HG03432 (cell line): ENCODE measurements at regions not wholly inside any gene's neighbourhood (a gene's known extent, or its start where the extent isn't known, plus 50 kb on each side); places are given as distances from the start of the nearest gene placed in this dataset.

Source experiments
- ATAC-seq: cut with Tn5 transposase; IDR thresholded peaks from one replicate; pipeline ENCODE4 v1.9.1; 2021; ENCODE audit warnings: mild to moderate bottlenecking, moderate library complexity; ENCODE audit not compliant: unreplicated experiment

GRCh38 chr2:203789618-203790017, 78.0 kb upstream of the CTLA4 start:
- ATAC-seq, result no peak

- no peak for ATAC-seq
These were observed 77.3 kb upstream of the CTLA4 start for GRCh38 chr2:203790134-203790852.

- no peak for ATAC-seq
These were observed 71.1 kb upstream of the CTLA4 start for GRCh38 chr2:203796248-203797010.

- ATAC-seq, result no peak
These were observed 70.3 kb upstream of the CTLA4 start for GRCh38 chr2:203797276-203797675.

- ATAC-seq, result no peak
These were observed 69.9 kb upstream of the CTLA4 start for GRCh38 chr2:203797712-203798111.

- no peak for ATAC-seq
These were observed 69.1 kb upstream of the CTLA4 start for GRCh38 chr2:203798296-203799087.

- ATAC-seq, result peak; percentile 97
These were observed 67.7 kb upstream of the CTLA4 start for GRCh38 chr2:203799908-203800307.

GRCh38 chr2:203800783-203801182, 66.8 kb upstream of the CTLA4 start:
- no peak for ATAC-seq

- ATAC-seq, result no peak
These were observed 65.1 kb upstream of the CTLA4 start for GRCh38 chr2:203802342-203803052.

GRCh38 chr2:203803053-203803429, 64.5 kb upstream of the CTLA4 start:
- ATAC-seq, result no peak

- no peak for ATAC-seq
These were observed 63.5 kb upstream of the CTLA4 start for GRCh38 chr2:203804070-203804469.

- ATAC-seq, result no peak
These were observed 62.6 kb upstream of the CTLA4 start for GRCh38 chr2:203804764-203805485.

- ATAC-seq, result no peak
These were observed 62.1 kb upstream of the CTLA4 start for GRCh38 chr2:203805486-203805838.

GRCh38 chr2:203806761-203807160, 60.8 kb upstream of the CTLA4 start:
- no peak for ATAC-seq

GRCh38 chr2:203808046-203808750, 59.4 kb upstream of the CTLA4 start:
- ATAC-seq, result no peak

- ATAC-seq, result no peak
These were observed 58.5 kb upstream of the CTLA4 start for GRCh38 chr2:203809084-203809521.

- no peak for ATAC-seq
These were observed 57.5 kb upstream of the CTLA4 start for GRCh38 chr2:203809991-203810510.

- ATAC-seq, result peak; percentile 92
These were observed 55.9 kb upstream of the CTLA4 start for GRCh38 chr2:203811491-203812221.
